HG03575 (cell line): ENCODE measurements at regions not wholly inside any gene's neighbourhood (a gene's known extent, or its start where the extent isn't known, plus 50 kb on each side); places are given as distances from the start of the nearest gene placed in this dataset.
"Not testable (repeated sequence)": the region's sequence is repeated elsewhere in the genome, so short reads cannot be mapped to it uniquely, and the experiment has no call there.

ENCODE experiments used
- ATAC-seq: cut with Tn5 transposase; IDR thresholded peaks from one replicate; pipeline ENCODE4 v1.9.1; 2021; ENCODE audit not compliant: unreplicated experiment, insufficient number of reproducible peaks, low FRiP score; ENCODE audit errors: extremely low read depth

- no peak for ATAC-seq
Measured at GRCh38 chr5:67999391-67999790, 216.2 kb upstream of the PIK3R1 start.

GRCh38 chr5:67998709-67999261 lies 216.8 kb upstream of the PIK3R1 start:
- no peak for ATAC-seq

- no peak for ATAC-seq
Measured at GRCh38 chr5:67997892-67998457, 217.6 kb upstream of the PIK3R1 start.

GRCh38 chr5:67997148-67997547 lies 218.4 kb upstream of the PIK3R1 start:
- no peak for ATAC-seq

GRCh38 chr5:67996596-67996995 lies 219.0 kb upstream of the PIK3R1 start:
- no peak for ATAC-seq

GRCh38 chr5:67992923-67993322 lies 222.6 kb upstream of the PIK3R1 start:
- no peak for ATAC-seq

- ATAC-seq = no peak
Measured at GRCh38 chr5:67989456-67989855, 226.1 kb upstream of the PIK3R1 start.

- no peak for ATAC-seq
Measured at GRCh38 chr5:67986761-67987160, 228.8 kb upstream of the PIK3R1 start.

- ATAC-seq = no peak
Measured at GRCh38 chr5:67985686-67986387, 229.7 kb upstream of the PIK3R1 start.

GRCh38 chr5:67984546-67984945 lies 231.0 kb upstream of the PIK3R1 start:
- ATAC-seq = no peak

GRCh38 chr5:67983251-67984110 lies 232.1 kb upstream of the PIK3R1 start:
- ATAC-seq = no peak

GRCh38 chr5:67982160-67982559 lies 233.4 kb upstream of the PIK3R1 start:
- ATAC-seq = not testable (repeated sequence)

- no peak for ATAC-seq
Measured at GRCh38 chr5:67978171-67978570, 237.4 kb upstream of the PIK3R1 start.

GRCh38 chr5:67976891-67977601 lies 238.5 kb upstream of the PIK3R1 start:
- no peak for ATAC-seq

- no peak for ATAC-seq
Measured at GRCh38 chr5:67976181-67976580, 239.4 kb upstream of the PIK3R1 start.

- ATAC-seq = no peak
Measured at GRCh38 chr5:67974471-67974870, 241.1 kb upstream of the PIK3R1 start.

GRCh38 chr5:67974054-67974453 lies 241.5 kb upstream of the PIK3R1 start:
- no peak for ATAC-seq

GRCh38 chr5:67971971-67972821 lies 243.4 kb upstream of the PIK3R1 start:
- ATAC-seq = no peak
